Renal cortical epithelial cell (primary cell): ENCODE measurements at regions not wholly inside any gene's neighbourhood (a gene's known extent, or its start where the extent isn't known, plus 50 kb on each side); places are given as distances from the start of the nearest gene placed in this dataset.

Experiments used
- DNase-seq: peaks from one replicate; pipeline ENCODE4 v3.0.0-alpha.2; 2011; ENCODE audit warnings: low read depth

DNA sequence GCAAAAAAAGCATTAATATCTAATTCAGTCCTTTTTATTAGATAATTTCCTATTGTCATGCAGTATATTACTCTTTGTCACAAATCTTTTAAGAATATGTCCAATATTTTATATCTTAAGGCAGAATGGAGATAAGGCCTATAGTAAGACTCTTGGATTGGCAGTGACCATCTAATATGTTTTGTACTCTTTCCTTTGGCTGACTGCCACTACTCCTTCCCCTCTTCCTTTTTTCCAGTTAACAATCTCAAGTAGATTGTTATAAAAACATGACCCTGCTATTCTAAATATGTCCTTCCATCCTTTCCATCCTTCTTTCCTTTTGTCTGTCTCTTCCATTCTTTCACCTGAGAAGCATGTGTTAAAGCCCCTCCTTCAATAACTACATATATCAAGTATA, 92.8 kb upstream of the TMEM168 start:
- DNase-seq = no peak

DNA sequence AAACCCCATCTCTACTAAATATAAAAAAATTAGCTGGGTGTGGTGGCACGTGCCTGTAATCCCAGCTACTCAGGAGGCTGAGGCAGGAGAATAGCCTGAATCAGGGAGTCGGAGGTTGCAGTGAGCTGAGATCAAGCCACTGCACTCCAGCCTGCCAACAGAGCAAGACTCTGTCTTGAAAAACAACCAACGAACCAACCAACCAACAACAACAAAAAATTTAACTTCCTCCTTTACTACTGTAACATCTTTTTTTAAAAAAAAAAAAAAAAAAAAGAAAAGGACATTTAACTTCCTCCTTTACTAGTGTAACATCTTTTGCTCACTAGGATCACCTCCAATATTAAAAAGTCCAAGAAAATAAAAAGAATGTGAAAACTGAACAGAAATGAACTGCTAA, 92.3 kb upstream of the TMEM168 start:
- no peak for DNase-seq

GRCh38 chr7:112882022-112882421, 91.8 kb upstream of the TMEM168 start:
- DNase-seq = no peak

DNA sequence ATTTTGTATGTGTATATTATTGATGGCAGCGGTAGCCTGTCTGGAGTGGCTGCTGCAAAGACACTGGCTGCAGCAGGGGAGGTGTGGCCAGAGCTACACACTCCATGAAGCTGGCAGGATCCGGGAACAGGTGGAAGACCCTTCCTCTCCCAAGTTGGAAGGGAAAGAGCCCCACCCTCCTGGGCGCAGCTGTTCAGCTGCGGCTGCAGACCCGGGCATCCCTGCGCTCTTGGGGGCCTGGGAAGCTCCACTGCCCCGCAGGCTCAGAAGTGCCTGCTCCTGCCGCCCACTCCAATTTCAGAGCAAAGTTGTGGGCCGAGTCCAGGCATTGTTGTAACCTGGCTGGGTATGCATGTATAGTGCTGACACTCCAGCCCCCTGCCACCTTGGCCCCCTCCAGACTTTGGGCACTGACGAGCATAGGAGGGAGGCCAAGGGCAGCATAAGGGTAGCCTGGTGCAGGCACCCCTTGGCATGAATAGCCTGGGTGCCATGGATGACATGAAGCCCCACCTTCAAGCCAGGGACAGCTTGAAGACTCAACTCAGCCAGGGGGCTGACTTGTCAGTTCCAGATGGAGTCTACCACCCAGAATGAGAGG, 90.7 kb upstream of the TMEM168 start:
- DNase-seq = no peak

DNA sequence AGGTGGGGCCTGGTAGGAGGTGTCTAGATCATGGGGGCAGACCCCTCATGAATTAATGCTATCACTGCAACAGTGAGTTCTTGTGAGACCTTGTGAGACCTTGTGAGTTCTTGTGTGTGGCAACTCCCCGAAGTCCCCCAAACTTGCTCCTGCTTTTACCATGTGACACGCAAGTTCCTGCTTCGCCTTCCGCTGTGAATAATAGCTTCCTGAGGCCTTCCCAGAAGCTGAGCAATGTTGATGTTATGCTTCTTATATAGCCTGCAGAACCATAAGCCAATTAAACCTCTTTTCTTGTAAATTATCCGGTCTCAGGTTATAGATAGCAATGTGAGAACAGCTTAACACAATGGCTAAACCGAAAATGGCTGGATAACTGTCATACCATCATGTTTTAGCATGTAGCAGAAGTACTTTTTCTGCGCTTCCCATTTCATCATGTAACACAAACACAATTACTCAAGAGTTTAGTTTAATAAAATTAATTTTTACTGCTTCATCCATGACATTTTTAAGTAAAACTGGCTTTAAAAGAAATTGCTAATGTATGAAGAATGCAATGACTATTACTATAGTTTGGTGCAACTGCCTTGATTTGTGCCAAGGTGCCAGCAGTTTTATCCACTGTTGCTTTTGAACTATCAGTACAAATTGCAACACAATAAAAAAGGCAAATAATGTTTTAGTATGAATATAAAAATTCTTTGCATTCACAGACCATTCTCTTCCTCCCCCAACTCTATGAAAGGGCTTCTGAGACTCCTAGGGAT, 87.7 kb upstream of the TMEM168 start:
- no peak for DNase-seq

GRCh38 chr7:112876877-112877276, 86.7 kb upstream of the TMEM168 start:
- peak; percentile 46 for DNase-seq

DNA sequence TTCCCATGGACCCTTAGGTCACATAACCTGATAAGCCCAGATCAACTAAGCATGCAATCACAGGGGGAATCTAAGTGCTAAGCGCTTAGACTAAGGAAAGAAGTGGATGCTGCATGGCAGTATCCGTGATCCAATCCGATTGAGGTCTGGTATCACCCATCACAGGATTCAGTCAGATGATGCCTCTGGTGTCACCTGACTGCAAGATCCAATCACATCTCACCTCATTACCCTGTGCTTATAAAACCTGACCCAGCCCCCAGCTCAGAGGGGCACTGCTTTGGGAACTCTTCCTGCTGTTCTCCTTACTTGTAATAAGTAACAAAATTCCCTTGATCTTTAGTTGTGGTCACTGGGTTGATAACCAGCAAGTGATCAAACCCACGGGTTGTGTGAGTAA, 84.7 kb upstream of the TMEM168 start:
- DNase-seq = peak; percentile 33

DNA sequence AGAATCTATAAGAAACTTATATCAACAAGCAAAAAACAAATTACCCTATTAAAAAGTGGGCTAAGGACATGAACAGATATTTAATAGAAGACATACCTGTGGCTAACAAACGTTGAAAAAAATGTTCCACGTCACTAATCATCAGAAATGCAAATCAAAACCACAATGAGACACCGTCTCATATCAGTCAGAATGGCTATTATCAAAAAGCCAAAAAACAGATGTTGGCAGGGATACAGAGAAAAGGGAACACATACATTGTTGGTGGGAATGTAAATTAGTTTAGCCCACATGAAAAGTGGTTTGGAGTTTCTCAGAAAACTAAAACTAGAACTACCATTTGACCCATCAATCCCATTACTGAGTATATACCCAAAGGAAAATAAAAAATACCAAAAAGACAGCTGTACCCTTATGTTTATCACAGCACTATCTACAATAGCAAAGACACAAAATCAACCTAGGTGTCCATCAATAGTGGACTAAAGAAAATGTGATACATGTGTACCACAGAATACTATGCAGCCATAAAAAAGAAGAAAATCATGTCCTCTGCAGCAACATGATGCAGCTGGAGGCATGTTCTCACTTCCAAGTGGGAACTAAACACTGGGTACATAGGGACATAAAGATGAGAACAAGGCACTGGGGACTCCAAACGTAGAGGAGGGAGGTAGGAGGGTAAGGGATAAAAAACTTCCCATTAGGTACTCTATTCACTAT, 83.8 kb upstream of the TMEM168 start:
- DNase-seq = peak; percentile 12

GRCh38 chr7:112869111-112869774, 79.0 kb upstream of the TMEM168 start:
- peak; percentile 11 for DNase-seq

DNA sequence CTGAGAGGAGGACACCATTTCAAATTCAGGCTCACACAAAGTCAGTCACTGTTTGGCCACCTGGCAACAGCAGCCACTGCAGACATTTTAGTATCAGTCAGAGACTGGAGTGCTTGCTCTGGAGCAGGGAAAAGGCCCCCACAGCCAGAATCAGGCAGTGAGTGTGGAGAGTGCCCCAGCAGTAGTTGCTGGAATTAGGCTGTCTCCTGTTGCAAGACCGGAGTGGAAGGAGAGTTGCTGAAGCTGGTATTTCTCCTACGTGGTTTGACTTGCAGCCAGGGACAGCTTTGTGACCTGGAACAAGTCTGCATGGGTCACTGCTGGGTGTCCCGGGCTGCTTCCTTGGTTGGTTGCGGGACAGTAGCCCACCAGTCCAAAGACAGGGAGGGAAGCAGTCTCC, 78.4 kb upstream of the TMEM168 start:
- DNase-seq = no peak

GRCh38 chr7:112866424-112866823, 76.2 kb upstream of the TMEM168 start:
- DNase-seq = no peak

DNA sequence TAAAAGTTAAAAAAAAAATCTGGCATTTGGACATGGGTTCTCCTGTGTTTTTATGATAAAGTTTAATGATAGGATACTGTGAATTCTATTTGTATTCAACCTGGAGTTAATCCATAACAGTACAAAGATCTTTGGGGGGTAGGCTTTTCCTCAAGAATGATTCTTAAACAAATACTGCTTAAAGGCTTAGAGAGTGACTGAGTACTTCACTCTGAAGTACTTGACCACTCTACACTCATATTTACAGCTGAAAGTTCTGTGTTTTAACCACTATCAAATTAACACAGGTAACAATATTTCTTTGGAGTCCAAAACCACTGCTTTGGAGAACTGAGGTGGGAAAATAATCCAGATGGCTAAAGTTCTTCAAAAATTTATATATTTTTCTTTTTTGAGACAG, 74.2 kb upstream of the TMEM168 start:
- no peak for DNase-seq

DNA sequence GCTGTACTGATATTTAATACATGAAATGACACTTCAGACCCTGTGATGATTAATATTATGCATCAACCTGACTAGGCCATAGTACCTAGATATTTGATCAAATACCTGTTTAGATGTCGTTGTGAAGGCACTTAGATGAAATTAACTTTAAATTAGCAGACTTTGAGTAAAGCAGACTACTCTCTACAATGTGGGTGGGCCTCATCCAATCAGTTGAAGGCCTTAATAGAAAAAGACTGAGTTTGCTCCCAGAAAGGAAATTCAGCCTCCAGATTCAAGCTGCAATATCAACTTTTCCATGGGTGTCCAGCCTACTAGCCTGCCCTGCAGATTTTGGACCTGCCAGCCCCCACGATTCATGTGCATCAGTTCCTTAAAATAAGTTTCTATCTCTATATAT, 68.6 kb upstream of the TMEM168 start:
- no peak for DNase-seq

- no peak for DNase-seq
Measured at GRCh38 chr7:112855227-112855626, 65.0 kb upstream of the TMEM168 start.

GRCh38 chr7:112854169-112854568, 64.0 kb upstream of the TMEM168 start:
- DNase-seq = peak; percentile 3

DNA sequence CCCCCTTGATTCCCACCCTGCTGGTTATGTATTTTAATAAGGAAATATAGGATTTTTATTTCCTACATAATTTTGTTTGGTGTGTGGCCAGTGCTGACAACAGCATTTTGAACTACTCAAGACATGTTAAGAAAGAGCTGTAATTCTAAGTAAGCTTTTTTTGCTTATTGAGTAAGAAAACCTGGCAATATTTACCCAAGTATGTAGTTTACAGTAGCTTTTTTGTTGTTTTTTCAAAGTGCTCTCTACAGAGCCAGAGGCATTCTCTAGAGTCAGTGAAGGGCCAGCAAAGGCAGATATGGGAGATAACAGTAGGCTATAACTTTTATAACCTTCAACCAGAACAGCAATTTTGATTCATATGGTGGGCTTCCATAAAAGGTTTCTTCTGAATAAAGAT, 63.2 kb upstream of the TMEM168 start:
- DNase-seq = no peak

GRCh38 chr7:112843151-112843550, 53.0 kb upstream of the TMEM168 start:
- no peak for DNase-seq
